ENCODE measurements at regions not wholly inside any gene's neighbourhood (a gene's known extent, or its start where the extent isn't known, plus 50 kb on each side); places are given as distances from the start of the nearest gene placed in this dataset.

DNA sequence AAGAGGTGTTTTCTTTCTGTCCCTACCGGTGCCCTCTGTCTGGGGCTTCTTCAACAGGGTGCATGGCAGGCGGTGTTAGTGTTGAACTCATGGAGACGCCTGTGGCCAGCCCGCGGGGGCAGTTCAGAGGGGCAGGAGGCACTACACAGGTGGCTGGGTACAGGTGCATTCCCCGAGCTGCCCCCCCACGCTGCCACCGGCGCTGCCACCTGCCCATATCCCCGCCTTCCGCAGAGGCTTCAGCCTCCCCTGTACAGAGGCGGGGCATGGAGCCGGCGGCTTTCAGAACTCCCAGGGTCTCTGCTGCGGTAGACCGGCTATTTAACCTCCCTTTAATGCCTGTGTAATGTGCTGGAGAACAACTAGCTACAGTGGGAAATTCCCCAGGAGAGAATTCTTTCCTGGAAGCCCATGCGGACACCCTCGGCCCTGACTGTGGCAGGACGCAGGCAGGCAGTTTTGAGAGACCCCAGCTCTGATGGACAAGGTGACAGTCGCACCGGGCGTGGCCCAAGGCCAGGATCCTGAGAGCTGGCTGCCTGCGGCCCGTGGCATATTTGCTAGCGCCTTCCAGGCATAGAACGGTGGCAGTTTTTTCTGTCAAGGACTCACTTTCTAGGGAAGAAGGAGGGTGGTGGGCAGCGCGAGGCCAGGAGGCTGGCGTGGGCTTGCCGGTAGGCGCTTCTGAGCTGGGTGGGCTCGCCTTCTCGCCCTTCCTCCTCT is 53.7 kb upstream of the ZNF32 start:
- no peak for DNase-seq

DNA sequence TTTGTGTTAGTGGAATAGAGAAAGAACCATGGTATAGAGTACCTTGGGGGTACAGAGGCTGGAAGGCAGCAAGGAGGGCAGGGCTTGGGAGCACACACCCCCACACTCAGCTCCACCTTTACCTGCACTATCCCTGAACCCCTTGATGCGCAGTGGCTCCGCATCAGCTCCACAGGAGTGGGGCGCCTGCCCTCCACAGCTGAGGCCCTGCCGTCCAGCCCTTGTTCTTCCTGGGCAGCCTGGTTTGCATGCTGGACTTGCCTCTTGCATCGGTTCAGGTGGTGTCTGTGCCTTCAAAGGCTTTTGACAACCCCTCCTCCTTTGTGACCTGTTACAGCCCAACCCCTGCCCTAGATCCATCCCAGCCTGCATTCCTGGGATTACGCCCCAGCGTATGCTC is 52.6 kb upstream of the ZNF32 start:
- DNase-seq, result no peak

DNA sequence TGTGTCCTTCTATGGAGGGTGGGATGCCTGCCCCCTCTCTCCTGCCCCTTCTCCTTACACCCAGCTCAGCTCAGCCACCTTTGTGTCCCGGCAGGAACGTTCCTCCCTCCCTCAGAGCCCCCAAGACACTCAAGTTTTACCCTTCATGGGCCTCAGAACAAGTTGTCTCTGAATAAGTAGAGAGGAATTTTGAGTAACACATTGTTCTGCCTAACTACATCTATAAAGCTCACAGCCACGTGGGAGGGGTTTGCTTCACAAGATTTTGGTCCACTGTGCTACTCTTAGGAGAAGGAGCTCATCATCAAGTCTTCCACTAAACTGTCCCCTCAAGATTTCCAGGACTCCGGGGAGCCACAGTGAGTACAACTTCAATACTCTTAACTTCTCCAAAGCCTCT is 51.6 kb upstream of the ZNF32 start:
- no peak for DNase-seq

DNA sequence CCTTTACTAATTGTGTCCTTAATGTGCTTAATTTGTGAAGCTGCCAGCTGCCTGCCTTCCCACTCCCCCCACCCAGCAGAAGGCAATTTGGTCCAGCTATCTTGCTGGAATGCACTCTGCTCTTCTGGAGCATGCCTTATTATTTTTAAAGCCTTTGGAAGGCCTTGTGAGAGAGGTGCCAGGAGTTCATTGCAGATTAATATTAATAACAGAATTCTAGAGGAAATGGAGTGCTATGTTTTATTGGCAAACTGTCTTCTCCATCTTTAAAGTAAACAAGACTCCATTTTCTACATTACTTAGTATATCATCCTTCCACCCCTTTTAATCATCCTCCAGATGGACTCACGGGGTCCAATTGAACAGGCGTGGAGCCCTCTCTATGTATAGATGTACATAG is 50.8 kb upstream of the ZNF32 start:
- DNase-seq, result no peak

Measured in inflammatory macrophage treated with lipopolysaccharide for 4 hours (primary cell).